HPDE6-E6E7 (cell line): ENCODE measurements at regions not wholly inside any gene's neighbourhood (a gene's known extent, or its start where the extent isn't known, plus 50 kb on each side); places are given as distances from the start of the nearest gene placed in this dataset.
"Not testable (repeated sequence)": the region's sequence is repeated elsewhere in the genome, so short reads cannot be mapped to it uniquely, and the experiment has no call there.

ENCODE experiments used
- DNase-seq: peaks from one replicate; pipeline ENCODE4 v3.0.0; 2011; ENCODE audit warnings: missing footprints; ENCODE audit errors: extremely low spot score

- no peak for DNase-seq
Measured at GRCh38 chr1:118564961-118565703, 380.1 kb upstream of the SPAG17 start.

- DNase-seq, result no peak
Measured at GRCh38 chr1:118563981-118564951, 379.2 kb upstream of the SPAG17 start.

GRCh38 chr1:118558933-118559332, 373.9 kb upstream of the SPAG17 start:
- DNase-seq, result no peak

GRCh38 chr1:118556936-118557335, 371.9 kb upstream of the SPAG17 start:
- DNase-seq, result no peak

GRCh38 chr1:118555638-118556037, 370.6 kb upstream of the SPAG17 start:
- no peak for DNase-seq

- DNase-seq, result no peak
Measured at GRCh38 chr1:118535901-118536300, 350.9 kb upstream of the SPAG17 start.

GRCh38 chr1:118511922-118512321, 326.9 kb upstream of the SPAG17 start:
- not testable (repeated sequence) for DNase-seq

GRCh38 chr1:118504867-118505266, 319.8 kb upstream of the SPAG17 start:
- no peak for DNase-seq

GRCh38 chr1:118504221-118504644, 319.2 kb upstream of the SPAG17 start:
- DNase-seq, result no peak

GRCh38 chr1:118503752-118504151, 318.7 kb upstream of the SPAG17 start:
- no peak for DNase-seq

GRCh38 chr1:118494998-118495397, 310.0 kb upstream of the SPAG17 start:
- no peak for DNase-seq

- DNase-seq, result no peak
Measured at GRCh38 chr1:118488787-118489186, 303.8 kb upstream of the SPAG17 start.

- DNase-seq, result no peak
Measured at GRCh38 chr1:118487932-118488331, 302.9 kb upstream of the SPAG17 start.

GRCh38 chr1:118487091-118487490, 302.1 kb upstream of the SPAG17 start:
- DNase-seq, result no peak

GRCh38 chr1:118486199-118486598, 301.2 kb upstream of the SPAG17 start:
- no peak for DNase-seq

- DNase-seq, result peak; percentile 39
Measured at GRCh38 chr1:118485757-118486156, 300.7 kb upstream of the SPAG17 start.

- no peak for DNase-seq
Measured at GRCh38 chr1:118484893-118485292, 299.9 kb upstream of the SPAG17 start.

GRCh38 chr1:118483245-118484006, 298.4 kb upstream of the SPAG17 start:
- no peak for DNase-seq

- DNase-seq, result no peak
Measured at GRCh38 chr1:118481126-118481525, 296.1 kb upstream of the SPAG17 start.

GRCh38 chr1:118479351-118479750, 294.3 kb upstream of the SPAG17 start:
- DNase-seq, result no peak

- DNase-seq, result no peak
Measured at GRCh38 chr1:118473825-118474224, 288.8 kb upstream of the SPAG17 start.

GRCh38 chr1:118464460-118464859, 279.4 kb upstream of the SPAG17 start:
- not testable (repeated sequence) for DNase-seq
